ENCODE measurements at regions not wholly inside any gene's neighbourhood (a gene's known extent, or its start where the extent isn't known, plus 50 kb on each side); places are given as distances from the start of the nearest gene placed in this dataset.
"Not testable (repeated sequence)": the region's sequence is repeated elsewhere in the genome, so short reads cannot be mapped to it uniquely, and the experiment has no call there.

DNA sequence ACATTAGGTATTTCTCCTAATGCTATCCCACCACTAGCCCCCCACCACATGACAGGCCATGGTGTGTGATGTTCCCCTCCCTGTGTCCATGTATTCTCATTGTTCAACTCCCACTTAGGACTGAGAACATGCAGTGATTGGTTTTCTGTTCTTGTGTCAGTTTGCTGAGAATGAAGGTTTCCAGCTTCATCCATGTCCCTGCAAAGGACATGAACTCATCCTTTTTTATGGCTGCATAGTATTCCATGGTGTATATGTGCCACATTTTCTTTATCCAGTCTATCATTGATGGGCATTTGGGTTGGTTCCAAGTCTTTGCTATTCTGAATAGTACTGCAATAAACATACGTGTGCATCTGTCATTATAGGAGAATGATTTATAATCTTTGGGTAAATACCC lies 68.4 kb upstream of the RASA1 start:
- H3K4me1 ChIP-seq (replicated peaks in 1 of 2); H3K27ac ChIP-seq; H3K4me3 ChIP-seq; in situ Hi-C loops (cut with MboI; ENCODE audit: low pct_unique_long_range_greater_than_20kb in 2 of 9, low sequenced_read_pairs in 9 of 9, unreplicated experiment in 9 of 9); ATAC-seq (replicated peaks in 6 of 8): not testable (repeated sequence)
- 80 to 100% (median 93%) methylated on average over 1 of the region's 1 CpG; no CpG with 5 or more reads in 6 of the 10 experiments for WGBS, 10 experiments

DNA sequence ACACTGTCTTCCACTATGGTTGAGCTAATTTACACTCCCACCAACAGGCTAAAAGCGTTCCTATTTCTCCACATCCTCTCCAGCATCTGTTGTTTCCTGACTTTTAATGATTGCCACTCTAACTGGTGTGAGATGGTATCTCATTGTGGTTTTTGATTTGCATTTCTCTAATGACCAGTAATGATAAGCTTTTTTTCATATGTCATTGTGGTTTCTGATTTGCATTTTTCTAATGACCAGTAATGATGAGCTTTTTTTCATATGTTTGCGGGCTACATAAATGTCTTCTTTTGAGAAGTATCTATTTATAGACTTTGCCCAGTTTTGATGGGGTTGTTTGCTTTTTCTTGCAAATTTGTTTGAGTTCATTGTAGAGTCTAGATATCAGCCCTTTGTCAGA lies 68.0 kb upstream of the RASA1 start:
- H3K4me3 ChIP-seq; in situ Hi-C loops (cut with MboI; ENCODE audit: low pct_unique_long_range_greater_than_20kb in 2 of 9, low sequenced_read_pairs in 9 of 9, unreplicated experiment in 9 of 9); H3K4me1 ChIP-seq (replicated peaks in 1 of 2); ATAC-seq (replicated peaks in 6 of 8); H3K27ac ChIP-seq: not testable (repeated sequence)
- 50 to 100% (median 87%) methylated on average over 1 to 2 of the region's 2 CpGs; no CpG with 5 or more reads in 2 of the 10 experiments for WGBS, 10 experiments

DNA sequence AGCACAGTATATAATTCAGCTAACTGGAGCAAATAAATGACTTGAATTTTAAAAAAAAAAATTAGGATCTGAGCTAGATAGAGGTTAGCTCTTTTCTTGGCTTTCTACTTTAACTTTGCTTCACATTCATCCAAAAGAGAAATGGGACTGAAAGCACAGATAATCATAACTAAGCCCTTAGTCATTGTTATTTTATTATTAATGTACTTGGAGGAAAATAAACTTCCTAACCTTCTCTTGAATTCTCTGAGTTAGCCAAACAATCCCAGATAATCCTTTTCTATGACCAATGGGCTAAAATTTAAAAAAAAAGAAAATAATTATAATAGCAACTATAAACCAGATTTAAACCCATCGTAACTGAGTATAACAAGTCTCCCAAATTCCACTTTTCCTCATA lies 57.6 kb upstream of the RASA1 start:
- Histone ChIP-seq H3K4me1 (replicated peaks in 1 of 2) (no peaks in the 10 kb centered on the region), H3K4me3 (no peak overlapping the region), H3K27ac (no peak overlapping the region)
- ATAC-seq (replicated peaks in 6 of 8) = no peak
- 40 to 100% (median 85%) methylated on average over 1 of the region's 1 CpG; no CpG with 5 or more reads in 2 of the 10 experiments for WGBS, 10 experiments
- in situ Hi-C loops (cut with MboI; ENCODE audit: low pct_unique_long_range_greater_than_20kb in 2 of 9, low sequenced_read_pairs in 9 of 9, unreplicated experiment in 9 of 9) = no loop called here

DNA sequence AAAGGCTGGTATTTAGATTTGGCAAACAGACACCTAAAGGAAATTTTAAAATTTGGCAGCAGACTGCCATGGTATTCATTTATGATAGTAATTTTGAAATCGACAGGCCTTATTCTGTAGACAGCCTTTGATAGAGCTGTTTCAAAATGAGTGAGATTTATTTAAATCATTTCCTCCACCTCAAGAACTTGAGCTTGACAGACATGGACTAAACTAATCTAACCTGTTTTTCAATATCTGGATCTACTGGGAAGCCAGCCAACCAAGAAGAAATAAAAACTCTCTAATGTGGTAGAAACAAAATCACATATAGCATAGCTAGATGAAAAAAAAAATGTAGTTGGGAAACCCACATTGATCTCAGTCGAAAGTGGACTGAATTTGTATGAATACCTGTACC lies 56.9 kb upstream of the RASA1 start:
- ATAC-seq (replicated peaks in 6 of 8) = no peak
- Histone ChIP-seq H3K4me3 (no peak overlapping the region), H3K4me1 (replicated peaks in 1 of 2) (no peaks in the 10 kb centered on the region), H3K27ac (no peak overlapping the region)
- in situ Hi-C loops (cut with MboI; ENCODE audit: low pct_unique_long_range_greater_than_20kb in 2 of 9, low sequenced_read_pairs in 9 of 9, unreplicated experiment in 9 of 9) = no loop called here
- 0 to 88% (median 62%) methylated on average over 1 to 2 of the region's 2 CpGs for WGBS, 10 experiments

DNA sequence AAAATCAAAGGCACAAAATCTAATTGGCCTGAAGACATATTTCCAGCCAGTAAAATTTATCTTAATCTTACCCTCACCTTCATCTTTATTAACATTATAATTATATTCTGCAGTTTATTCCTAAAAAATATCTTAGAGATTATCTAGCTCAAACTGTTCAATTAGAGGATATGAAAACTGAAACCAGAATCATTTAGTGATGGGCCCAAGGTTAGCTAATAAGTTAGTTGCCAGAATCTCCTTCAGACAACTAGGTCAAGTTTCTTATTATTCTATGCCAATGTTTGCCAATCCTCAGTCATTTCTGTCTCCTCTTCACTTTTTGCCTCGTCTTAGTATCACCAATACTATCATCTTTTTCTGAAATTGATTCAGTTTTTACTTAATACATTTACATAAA lies 56.0 kb upstream of the RASA1 start:
- Histone ChIP-seq H3K4me1 (replicated peaks in 1 of 2) (no peaks in the 10 kb centered on the region), H3K27ac (no peak overlapping the region), H3K4me3 (no peak overlapping the region)
- 0 to 33% (median 17%) methylated on average over 1 of the region's 1 CpG; no CpG with 5 or more reads in 1 of the 10 experiments for WGBS, 10 experiments
- in situ Hi-C loops (cut with MboI; ENCODE audit: low pct_unique_long_range_greater_than_20kb in 2 of 9, low sequenced_read_pairs in 9 of 9, unreplicated experiment in 9 of 9) = no loop called here
- ATAC-seq (replicated peaks in 6 of 8) = no peak

DNA sequence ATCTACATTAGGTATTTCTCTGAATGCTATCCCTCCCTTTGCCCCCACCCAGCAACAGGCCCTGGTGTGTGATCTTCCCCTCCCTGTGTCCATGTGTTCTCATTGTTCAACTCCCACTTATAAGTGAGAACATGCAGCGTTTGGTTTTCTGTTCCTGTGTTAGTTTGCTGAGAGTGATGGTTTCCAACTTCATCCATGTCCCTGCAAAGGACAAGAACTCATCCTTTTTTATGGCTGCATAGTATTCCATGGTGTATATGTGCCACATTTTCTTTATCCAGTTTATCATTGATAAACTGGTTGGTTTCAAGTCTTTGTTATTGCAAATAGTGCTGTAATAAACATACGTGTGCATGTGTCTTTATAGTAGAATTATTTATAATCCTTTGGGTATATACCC lies 55.5 kb upstream of the RASA1 start:
- 33 to 71% (median 60%) methylated on average over 1 to 2 of the region's 2 CpGs; no CpG with 5 or more reads in 5 of the 10 experiments for WGBS, 10 experiments
- ATAC-seq (replicated peaks in 6 of 8); in situ Hi-C loops (cut with MboI; ENCODE audit: low pct_unique_long_range_greater_than_20kb in 2 of 9, low sequenced_read_pairs in 9 of 9, unreplicated experiment in 9 of 9); H3K4me1 ChIP-seq (replicated peaks in 1 of 2); H3K27ac ChIP-seq; H3K4me3 ChIP-seq: not testable (repeated sequence)

DNA sequence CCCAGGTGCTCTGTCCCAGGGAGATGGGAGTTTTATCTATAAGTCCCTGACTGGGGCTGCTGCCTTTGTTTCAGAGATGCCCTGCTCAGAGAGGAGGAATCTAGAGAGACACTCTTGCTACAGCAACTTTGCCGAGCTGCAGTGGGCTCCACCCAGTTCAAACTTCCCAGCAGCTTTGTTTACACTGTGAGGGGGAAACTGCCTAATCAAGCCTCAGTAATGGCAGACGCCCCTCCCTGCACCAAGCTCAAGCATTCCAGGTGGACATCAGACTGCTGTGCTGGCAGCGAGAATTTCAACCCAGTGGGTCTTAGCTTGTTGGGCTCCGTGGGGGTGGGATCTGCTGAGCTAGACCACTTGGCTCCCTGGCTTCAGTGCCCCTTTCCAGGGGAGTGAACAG lies 50.2 kb upstream of the RASA1 start:
- in situ Hi-C loops (cut with MboI; ENCODE audit: low pct_unique_long_range_greater_than_20kb in 2 of 9, low sequenced_read_pairs in 9 of 9, unreplicated experiment in 9 of 9); H3K4me1 ChIP-seq (replicated peaks in 1 of 2); H3K4me3 ChIP-seq; H3K27ac ChIP-seq; ATAC-seq (replicated peaks in 6 of 8): not testable (repeated sequence)
- 67 to 86% (median 75%) methylated on average over 1 to 2 of the region's 4 CpGs; no CpG with 5 or more reads in 7 of the 10 experiments for WGBS, 10 experiments

Measured in motor neuron (in vitro differentiated cells).